ENCODE measurements at regions not wholly inside any gene's neighbourhood (a gene's known extent, or its start where the extent isn't known, plus 50 kb on each side); places are given as distances from the start of the nearest gene placed in this dataset.

DNA sequence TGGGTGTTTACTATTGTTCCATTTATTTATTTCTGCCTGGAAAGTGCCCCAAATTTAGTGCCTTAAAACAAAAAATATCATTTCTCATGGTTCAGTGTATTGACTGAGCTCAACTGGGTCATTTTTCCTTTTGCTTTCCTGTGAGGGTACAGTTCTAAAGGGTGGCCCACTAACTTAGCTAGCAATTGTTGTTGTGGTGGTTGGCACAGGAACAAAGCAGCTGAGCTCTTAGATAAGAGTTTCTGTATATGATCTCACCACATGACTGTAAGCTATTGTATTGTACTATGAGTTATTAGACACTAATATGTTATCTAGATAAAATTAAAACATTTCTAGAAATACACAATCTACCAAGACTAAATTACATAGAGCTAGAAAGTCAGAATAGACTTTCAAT, 1283.7 kb downstream of the OTOL1 start:
- no peak for TF ChIP-seq POLR2A (IDR thresholded peaks at IDR 0.05)
- TF ChIP-seq, protein P1, sequence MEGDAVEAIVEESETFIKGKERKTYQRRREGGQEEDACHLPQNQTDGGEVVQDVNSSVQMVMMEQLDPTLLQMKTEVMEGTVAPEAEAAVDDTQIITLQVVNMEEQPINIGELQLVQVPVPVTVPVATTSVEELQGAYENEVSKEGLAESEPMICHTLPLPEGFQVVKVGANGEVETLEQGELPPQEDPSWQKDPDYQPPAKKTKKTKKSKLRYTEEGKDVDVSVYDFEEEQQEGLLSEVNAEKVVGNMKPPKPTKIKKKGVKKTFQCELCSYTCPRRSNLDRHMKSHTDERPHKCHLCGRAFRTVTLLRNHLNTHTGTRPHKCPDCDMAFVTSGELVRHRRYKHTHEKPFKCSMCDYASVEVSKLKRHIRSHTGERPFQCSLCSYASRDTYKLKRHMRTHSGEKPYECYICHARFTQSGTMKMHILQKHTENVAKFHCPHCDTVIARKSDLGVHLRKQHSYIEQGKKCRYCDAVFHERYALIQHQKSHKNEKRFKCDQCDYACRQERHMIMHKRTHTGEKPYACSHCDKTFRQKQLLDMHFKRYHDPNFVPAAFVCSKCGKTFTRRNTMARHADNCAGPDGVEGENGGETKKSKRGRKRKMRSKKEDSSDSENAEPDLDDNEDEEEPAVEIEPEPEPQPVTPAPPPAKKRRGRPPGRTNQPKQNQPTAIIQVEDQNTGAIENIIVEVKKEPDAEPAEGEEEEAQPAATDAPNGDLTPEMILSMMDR (IDR thresholded peaks at IDR 0.05): no peak
